ENCODE measurements at regions not wholly inside any gene's neighbourhood (a gene's known extent, or its start where the extent isn't known, plus 50 kb on each side); places are given as distances from the start of the nearest gene placed in this dataset.

GRCh38 chr4:165715211-165715610, 157.8 kb upstream of the TLL1 start:
- H3K9me3 Mint-ChIP-seq = no peaks in the 10 kb centered on the region
- no peaks in the 10 kb centered on the region for H3K36me3 Mint-ChIP-seq
- TF ChIP-seq, protein P1, sequence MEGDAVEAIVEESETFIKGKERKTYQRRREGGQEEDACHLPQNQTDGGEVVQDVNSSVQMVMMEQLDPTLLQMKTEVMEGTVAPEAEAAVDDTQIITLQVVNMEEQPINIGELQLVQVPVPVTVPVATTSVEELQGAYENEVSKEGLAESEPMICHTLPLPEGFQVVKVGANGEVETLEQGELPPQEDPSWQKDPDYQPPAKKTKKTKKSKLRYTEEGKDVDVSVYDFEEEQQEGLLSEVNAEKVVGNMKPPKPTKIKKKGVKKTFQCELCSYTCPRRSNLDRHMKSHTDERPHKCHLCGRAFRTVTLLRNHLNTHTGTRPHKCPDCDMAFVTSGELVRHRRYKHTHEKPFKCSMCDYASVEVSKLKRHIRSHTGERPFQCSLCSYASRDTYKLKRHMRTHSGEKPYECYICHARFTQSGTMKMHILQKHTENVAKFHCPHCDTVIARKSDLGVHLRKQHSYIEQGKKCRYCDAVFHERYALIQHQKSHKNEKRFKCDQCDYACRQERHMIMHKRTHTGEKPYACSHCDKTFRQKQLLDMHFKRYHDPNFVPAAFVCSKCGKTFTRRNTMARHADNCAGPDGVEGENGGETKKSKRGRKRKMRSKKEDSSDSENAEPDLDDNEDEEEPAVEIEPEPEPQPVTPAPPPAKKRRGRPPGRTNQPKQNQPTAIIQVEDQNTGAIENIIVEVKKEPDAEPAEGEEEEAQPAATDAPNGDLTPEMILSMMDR (IDR thresholded peaks at IDR 0.05; ENCODE audit: unreplicated experiment) = no peak
- no peaks in the 10 kb centered on the region for H3K27me3 Mint-ChIP-seq (ENCODE audit: low read depth)
- H3K27ac Mint-ChIP-seq = no peak overlapping the region
- peaks cover 3% of the 10 kb centered on the region for H3K4me1 Mint-ChIP-seq
- no peak overlapping the region for H3K4me3 Mint-ChIP-seq
- DNase-seq (ENCODE audit: low spot score in 2 of 2, unreplicated experiment in 2 of 2) = no peak

GRCh38 chr4:165715989-165716388, 157.0 kb upstream of the TLL1 start:
- Mint-ChIP-seq H3K36me3 (no peaks in the 10 kb centered on the region), H3K4me3 (no peak overlapping the region), H3K4me1 (no peaks in the 10 kb centered on the region), H3K27ac (no peak overlapping the region), H3K27me3 (ENCODE audit: low read depth) (no peaks in the 10 kb centered on the region), H3K9me3 (no peaks in the 10 kb centered on the region)
- TF ChIP-seq, protein P1 (IDR thresholded peaks at IDR 0.05; ENCODE audit: unreplicated experiment) = no peak
- DNase-seq (ENCODE audit: low spot score in 2 of 2, unreplicated experiment in 2 of 2) = no peak

DNA sequence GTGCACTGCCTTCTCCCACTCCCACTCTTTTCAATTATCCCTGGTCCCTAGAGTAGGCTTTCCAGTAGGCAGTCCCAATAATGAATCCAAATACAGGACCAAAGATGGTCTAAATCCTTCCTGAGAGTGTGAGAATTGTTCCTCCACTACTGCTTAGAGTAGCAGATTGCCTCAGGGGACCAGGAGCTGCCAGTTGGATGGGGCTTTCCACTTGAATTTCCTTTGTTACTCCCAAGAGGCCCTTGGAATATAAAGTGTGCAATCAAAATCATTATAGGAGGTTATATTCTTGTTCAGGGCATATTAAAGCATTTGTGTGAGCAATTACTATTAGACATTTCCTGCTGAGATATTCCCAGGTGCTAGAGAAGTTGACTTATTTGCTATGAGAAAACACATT, 156.6 kb upstream of the TLL1 start:
- TF ChIP-seq, protein P1 (IDR thresholded peaks at IDR 0.05; ENCODE audit: unreplicated experiment) = no peak
- no peaks in the 10 kb centered on the region for H3K9me3 Mint-ChIP-seq
- no peak for DNase-seq (ENCODE audit: low spot score in 2 of 2, unreplicated experiment in 2 of 2)
- no peaks in the 10 kb centered on the region for H3K4me1 Mint-ChIP-seq
- no peak overlapping the region for H3K27ac Mint-ChIP-seq
- no peaks in the 10 kb centered on the region for H3K36me3 Mint-ChIP-seq
- H3K27me3 Mint-ChIP-seq (ENCODE audit: low read depth) = no peaks in the 10 kb centered on the region
- H3K4me3 Mint-ChIP-seq = no peak overlapping the region

GRCh38 chr4:165718660-165719059, 154.4 kb upstream of the TLL1 start:
- no peaks in the 10 kb centered on the region for H3K36me3 Mint-ChIP-seq
- no peaks in the 10 kb centered on the region for H3K4me1 Mint-ChIP-seq
- H3K27ac Mint-ChIP-seq = no peak overlapping the region
- TF ChIP-seq, protein P1 (IDR thresholded peaks at IDR 0.05; ENCODE audit: unreplicated experiment) = no peak
- no peaks in the 10 kb centered on the region for H3K9me3 Mint-ChIP-seq
- H3K27me3 Mint-ChIP-seq (ENCODE audit: low read depth) = peaks cover 2% of the 10 kb centered on the region
- no peak overlapping the region for H3K4me3 Mint-ChIP-seq
- no peak for DNase-seq (ENCODE audit: low spot score in 2 of 2, unreplicated experiment in 2 of 2)

DNA sequence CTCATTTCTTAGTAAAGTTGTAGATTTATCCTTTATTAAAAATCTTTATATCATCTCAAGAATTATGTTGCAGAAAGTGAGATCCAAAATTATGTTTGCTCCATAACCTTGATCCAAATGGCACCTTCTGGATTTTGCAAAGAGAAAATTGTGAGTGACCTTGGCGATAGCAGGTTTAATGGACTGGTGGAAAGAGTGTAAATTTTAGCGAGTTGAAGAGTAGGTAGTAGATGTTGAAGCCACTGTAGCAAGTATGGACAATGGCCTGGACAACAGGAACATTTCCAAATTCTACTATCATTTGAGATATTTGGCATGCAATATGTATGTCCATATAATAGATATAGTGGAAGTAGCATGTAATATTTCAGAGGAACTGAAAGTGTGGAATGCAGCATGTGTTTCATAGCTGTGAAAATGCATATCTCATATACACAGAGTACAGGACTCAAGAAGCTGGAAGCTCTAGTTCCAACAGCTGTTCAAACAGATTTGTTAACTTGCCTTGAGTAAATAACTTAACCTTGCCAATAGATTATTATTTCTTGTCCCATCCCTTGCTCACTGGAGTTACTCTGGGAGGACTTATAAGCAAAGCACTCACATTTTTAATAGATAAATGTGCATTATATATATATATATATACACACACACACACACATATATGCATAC, 152.5 kb upstream of the TLL1 start:
- H3K27me3 Mint-ChIP-seq (ENCODE audit: low read depth) = peaks cover 2% of the 10 kb centered on the region
- TF ChIP-seq, protein P1 (IDR thresholded peaks at IDR 0.05; ENCODE audit: unreplicated experiment) = no peak
- no peaks in the 10 kb centered on the region for H3K9me3 Mint-ChIP-seq
- peaks cover 5% of the 10 kb centered on the region for H3K4me1 Mint-ChIP-seq
- H3K4me3 Mint-ChIP-seq = no peak overlapping the region
- no peak for DNase-seq (ENCODE audit: low spot score in 2 of 2, unreplicated experiment in 2 of 2)
- H3K27ac Mint-ChIP-seq = no peak overlapping the region
- no peaks in the 10 kb centered on the region for H3K36me3 Mint-ChIP-seq

- Mint-ChIP-seq H3K27me3 (ENCODE audit: low read depth) (peaks cover 2% of the 10 kb centered on the region), H3K36me3 (no peaks in the 10 kb centered on the region), H3K9me3 (no peaks in the 10 kb centered on the region), H3K27ac (no peak overlapping the region), H3K4me3 (no peak overlapping the region), H3K4me1 (peaks cover 6% of the 10 kb centered on the region)
- no peak for DNase-seq (ENCODE audit: low spot score in 2 of 2, unreplicated experiment in 2 of 2)
- TF ChIP-seq, protein P1 (IDR thresholded peaks at IDR 0.05; ENCODE audit: unreplicated experiment) = no peak
Measured at GRCh38 chr4:165721815-165722214, 151.2 kb upstream of the TLL1 start.
